ENCODE measurements at regions not wholly inside any gene's neighbourhood (a gene's known extent, or its start where the extent isn't known, plus 50 kb on each side); places are given as distances from the start of the nearest gene placed in this dataset.

DNA sequence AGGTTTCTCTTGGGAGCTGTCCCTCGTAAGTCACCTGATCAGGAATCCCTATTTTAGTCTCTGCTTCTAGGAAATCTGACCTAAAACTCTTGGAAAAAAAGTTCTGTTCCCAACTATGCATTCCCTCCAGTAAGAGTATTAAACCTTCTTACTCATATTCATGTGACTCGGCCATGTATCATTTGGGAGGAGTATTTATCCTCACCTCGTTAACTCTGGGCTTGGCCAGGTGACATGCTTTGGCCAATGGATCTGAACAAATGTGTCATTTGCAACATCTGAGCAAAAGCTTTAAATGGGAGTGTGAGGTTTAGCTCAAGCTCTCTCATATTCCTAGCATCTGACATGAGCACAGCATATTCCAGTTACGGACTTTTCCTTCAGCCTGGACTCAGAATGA, 226.8 kb downstream of the NUAK1 start:
- TF ChIP-seq, protein P1, sequence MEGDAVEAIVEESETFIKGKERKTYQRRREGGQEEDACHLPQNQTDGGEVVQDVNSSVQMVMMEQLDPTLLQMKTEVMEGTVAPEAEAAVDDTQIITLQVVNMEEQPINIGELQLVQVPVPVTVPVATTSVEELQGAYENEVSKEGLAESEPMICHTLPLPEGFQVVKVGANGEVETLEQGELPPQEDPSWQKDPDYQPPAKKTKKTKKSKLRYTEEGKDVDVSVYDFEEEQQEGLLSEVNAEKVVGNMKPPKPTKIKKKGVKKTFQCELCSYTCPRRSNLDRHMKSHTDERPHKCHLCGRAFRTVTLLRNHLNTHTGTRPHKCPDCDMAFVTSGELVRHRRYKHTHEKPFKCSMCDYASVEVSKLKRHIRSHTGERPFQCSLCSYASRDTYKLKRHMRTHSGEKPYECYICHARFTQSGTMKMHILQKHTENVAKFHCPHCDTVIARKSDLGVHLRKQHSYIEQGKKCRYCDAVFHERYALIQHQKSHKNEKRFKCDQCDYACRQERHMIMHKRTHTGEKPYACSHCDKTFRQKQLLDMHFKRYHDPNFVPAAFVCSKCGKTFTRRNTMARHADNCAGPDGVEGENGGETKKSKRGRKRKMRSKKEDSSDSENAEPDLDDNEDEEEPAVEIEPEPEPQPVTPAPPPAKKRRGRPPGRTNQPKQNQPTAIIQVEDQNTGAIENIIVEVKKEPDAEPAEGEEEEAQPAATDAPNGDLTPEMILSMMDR (IDR thresholded peaks at IDR 0.05): no peak
- H3K4me2 ChIP-seq (replicated peaks; ENCODE audit: extremely low read depth, low read length, poor library complexity, severe bottlenecking): no peak overlapping the region
- no peaks in the 10 kb centered on the region for H3K27me3 ChIP-seq (ENCODE audit: control insufficient read depth in 2 of 2, insufficient read depth in 2 of 2, low read length in 2 of 2)
- H2AFZ ChIP-seq (ENCODE audit: insufficient read depth, low read depth, low read length, poor library complexity, severe bottlenecking): no peak overlapping the region
- H3K36me3 ChIP-seq (replicated peaks in 1 of 2; ENCODE audit: control insufficient read depth in 1 of 2, insufficient read depth in 2 of 2, low read length in 2 of 2): no peaks in the 10 kb centered on the region
- Mint-ChIP-seq H3K27ac (no peak overlapping the region), H3K4me3 (no peak overlapping the region), H3K36me3 (no peaks in the 10 kb centered on the region), H3K9me3 (peaks cover 0 to 3% (median 0%) of the 10 kb centered on the region in 7 donors), H3K27me3 (ENCODE audit: low read depth in 3 of 3) (peaks cover 0 to 3% (median 2%) of the 10 kb centered on the region in 3 donors), H3K4me1 (no peaks in the 10 kb centered on the region)
- no peak overlapping the region for H3K9ac ChIP-seq (ENCODE audit: insufficient read depth, low read length, poor library complexity, severe bottlenecking)
- no peak overlapping the region for H3K4me3 ChIP-seq (replicated peaks in 1 of 3; ENCODE audit: low read depth in 2 of 3, low read length in 3 of 3)
- no peaks in the 10 kb centered on the region for H3K4me1 ChIP-seq (ENCODE audit: control insufficient read depth in 1 of 2, insufficient read depth in 2 of 2, low read length in 2 of 2)
- no peaks in the 10 kb centered on the region for H4K20me1 ChIP-seq (ENCODE audit: insufficient read depth, low read length)
- intact Hi-C loops (cut with micrococcal nuclease): no loop called here
- H3K9me3 ChIP-seq (replicated peaks in 1 of 2; ENCODE audit: control insufficient read depth in 1 of 2, insufficient read depth in 1 of 2, low read length in 2 of 2): no peaks in the 10 kb centered on the region
- no peak overlapping the region for H3K27ac ChIP-seq (ENCODE audit: low read depth in 1 of 2, low read length in 2 of 2)
- H3K79me2 ChIP-seq (ENCODE audit: insufficient read depth, low read length): no peaks in the 10 kb centered on the region
- DNase-seq: no peak
- WGBS (ENCODE audit: insufficient coverage): no CpG with 5 or more reads among the region's 4 CpGs

DNA sequence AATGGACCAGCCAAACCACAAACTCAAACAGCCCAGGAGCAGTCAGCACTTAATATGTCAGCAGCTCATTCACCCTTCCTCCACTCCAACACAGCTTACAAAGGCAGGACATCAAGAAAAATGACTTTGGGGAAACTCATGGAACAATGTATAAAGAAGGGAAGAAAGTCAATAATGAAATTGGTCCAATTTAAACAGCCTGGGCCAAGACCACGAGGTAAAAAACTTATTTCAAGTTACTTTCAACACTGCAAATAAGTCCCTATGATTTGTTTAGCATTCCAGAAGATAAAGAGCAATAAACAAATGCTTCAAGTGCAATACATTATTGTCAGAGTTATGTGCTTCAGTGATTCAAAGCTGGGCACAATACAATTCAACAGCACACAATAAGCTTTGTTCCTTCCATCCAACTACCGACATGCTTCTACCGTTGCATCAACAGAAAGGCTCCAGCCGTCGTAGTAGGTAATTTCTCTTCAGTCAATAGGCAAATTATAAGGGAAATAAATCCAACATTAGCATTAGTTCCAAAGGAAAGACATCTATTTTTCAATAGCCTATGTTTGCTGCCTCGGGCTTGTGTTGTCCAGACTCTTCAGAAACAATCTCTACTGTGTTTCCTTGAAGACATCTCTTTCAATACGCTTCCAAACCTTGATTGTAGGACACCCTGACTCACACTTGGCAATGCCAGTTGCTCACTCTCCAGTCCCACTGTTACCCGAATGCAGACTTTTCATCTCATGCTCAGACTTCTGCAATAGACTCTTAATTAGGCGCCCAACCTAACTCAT, 225.7 kb downstream of the NUAK1 start:
- Mint-ChIP-seq H3K27ac (no peak overlapping the region), H3K4me1 (no peaks in the 10 kb centered on the region), H3K9me3 (peaks cover 0 to 3% (median 0%) of the 10 kb centered on the region in 7 donors), H3K27me3 (ENCODE audit: low read depth in 3 of 3) (peaks cover 0 to 3% (median 2%) of the 10 kb centered on the region in 3 donors), H3K36me3 (no peaks in the 10 kb centered on the region), H3K4me3 (no peak overlapping the region)
- intact Hi-C loops (cut with micrococcal nuclease): no loop called here
- no peaks in the 10 kb centered on the region for H3K27me3 ChIP-seq (ENCODE audit: control insufficient read depth in 2 of 2, insufficient read depth in 2 of 2, low read length in 2 of 2)
- no peak overlapping the region for H2AFZ ChIP-seq (ENCODE audit: insufficient read depth, low read depth, low read length, poor library complexity, severe bottlenecking)
- DNase-seq: no peak
- no peak overlapping the region for H3K9ac ChIP-seq (ENCODE audit: insufficient read depth, low read length, poor library complexity, severe bottlenecking)
- 97% methylated on average over 3 of the region's 9 CpGs for WGBS (ENCODE audit: insufficient coverage)
- H3K27ac ChIP-seq (ENCODE audit: low read depth in 1 of 2, low read length in 2 of 2): no peak overlapping the region
- H3K4me2 ChIP-seq (replicated peaks; ENCODE audit: extremely low read depth, low read length, poor library complexity, severe bottlenecking): no peak overlapping the region
- no peaks in the 10 kb centered on the region for H3K36me3 ChIP-seq (replicated peaks in 1 of 2; ENCODE audit: control insufficient read depth in 1 of 2, insufficient read depth in 2 of 2, low read length in 2 of 2)
- H3K4me1 ChIP-seq (ENCODE audit: control insufficient read depth in 1 of 2, insufficient read depth in 2 of 2, low read length in 2 of 2): no peaks in the 10 kb centered on the region
- no peaks in the 10 kb centered on the region for H3K79me2 ChIP-seq (ENCODE audit: insufficient read depth, low read length)
- H3K4me3 ChIP-seq (replicated peaks in 1 of 3; ENCODE audit: low read depth in 2 of 3, low read length in 3 of 3): no peak overlapping the region
- H3K9me3 ChIP-seq (replicated peaks in 1 of 2; ENCODE audit: control insufficient read depth in 1 of 2, insufficient read depth in 1 of 2, low read length in 2 of 2): no peaks in the 10 kb centered on the region
- TF ChIP-seq, protein P1 (IDR thresholded peaks at IDR 0.05): no peak
- H4K20me1 ChIP-seq (ENCODE audit: insufficient read depth, low read length): no peaks in the 10 kb centered on the region
